ENCODE measurements at regions not wholly inside any gene's neighbourhood (a gene's known extent, or its start where the extent isn't known, plus 50 kb on each side); places are given as distances from the start of the nearest gene placed in this dataset.

GRCh38 chr2:103734911-103735310 lies 973.1 kb downstream of the TMEM182 start:
- DNase-seq (ENCODE audit: low spot score) = no peak
- no peak for FAIRE-seq

- FAIRE-seq (peak; percentile 94), DNase-seq (ENCODE audit: low spot score) (peak; percentile 57)
Observed at GRCh38 chr2:103738108-103738507, 976.3 kb downstream of the TMEM182 start.

- no peak for FAIRE-seq
- DNase-seq (ENCODE audit: low spot score) = peak; percentile 22
Observed at GRCh38 chr2:103738606-103739005, 976.8 kb downstream of the TMEM182 start.

- DNase-seq (ENCODE audit: low spot score) = no peak
- no peak for FAIRE-seq
Observed at GRCh38 chr2:103739186-103739585, 977.4 kb downstream of the TMEM182 start.

GRCh38 chr2:103739921-103740320 lies 978.1 kb downstream of the TMEM182 start:
- FAIRE-seq = no peak
- DNase-seq (ENCODE audit: low spot score) = no peak

GRCh38 chr2:103740631-103741030 lies 978.8 kb downstream of the TMEM182 start:
- no peak for DNase-seq (ENCODE audit: low spot score)
- FAIRE-seq = no peak

GRCh38 chr2:103743195-103743594 lies 981.4 kb downstream of the TMEM182 start:
- FAIRE-seq = no peak
- DNase-seq (ENCODE audit: low spot score) = no peak

GRCh38 chr2:103754530-103754929 lies 992.7 kb downstream of the TMEM182 start:
- no peak for DNase-seq (ENCODE audit: low spot score)
- no peak for FAIRE-seq

GRCh38 chr2:103773884-103774283 lies 1012.1 kb downstream of the TMEM182 start:
- FAIRE-seq = peak; percentile 96
- peak; percentile 79 for DNase-seq (ENCODE audit: low spot score)

- no peak for FAIRE-seq
- no peak for DNase-seq (ENCODE audit: low spot score)
Observed at GRCh38 chr2:103780088-103780702, 1018.4 kb downstream of the TMEM182 start.

- FAIRE-seq = no peak
- no peak for DNase-seq (ENCODE audit: low spot score)
Observed at GRCh38 chr2:103781313-103781712, 1019.5 kb downstream of the TMEM182 start.

GRCh38 chr2:103784261-103784660 lies 1022.4 kb downstream of the TMEM182 start:
- no peak for DNase-seq (ENCODE audit: low spot score)
- no peak for FAIRE-seq

GRCh38 chr2:103785432-103785831 lies 1023.6 kb downstream of the TMEM182 start:
- no peak for FAIRE-seq
- no peak for DNase-seq (ENCODE audit: low spot score)

- no peak for FAIRE-seq
Observed at GRCh38 chr2:103785956-103786355, 1024.1 kb downstream of the TMEM182 start.

GRCh38 chr2:103788389-103788788 lies 1026.6 kb downstream of the TMEM182 start:
- FAIRE-seq = no peak

More at GRCh38 chr2:103785956-103786355, 1024.1 kb downstream of the TMEM182 start:
- DNase-seq (ENCODE audit: low spot score) = no peak

GRCh38 chr2:103788951-103789350 lies 1027.1 kb downstream of the TMEM182 start:
- no peak for DNase-seq (ENCODE audit: low spot score)
- FAIRE-seq = no peak

More at GRCh38 chr2:103788389-103788788, 1026.6 kb downstream of the TMEM182 start:
- no peak for DNase-seq (ENCODE audit: low spot score)

- DNase-seq (ENCODE audit: low spot score) = peak; percentile 84
- peak; percentile 96 for FAIRE-seq
Observed at GRCh38 chr2:103789381-103790095, 1027.7 kb downstream of the TMEM182 start.

GRCh38 chr2:103792042-103792441 lies 1030.2 kb downstream of the TMEM182 start:
- no peak for DNase-seq (ENCODE audit: low spot score)
- no peak for FAIRE-seq

- FAIRE-seq = no peak
- DNase-seq (ENCODE audit: low spot score) = no peak
Observed at GRCh38 chr2:103798291-103798690, 1036.5 kb downstream of the TMEM182 start.

- DNase-seq (ENCODE audit: low spot score) (no peak), FAIRE-seq (no peak)
Observed at GRCh38 chr2:103804013-103804412, 1042.2 kb downstream of the TMEM182 start.

- no peak for FAIRE-seq
Observed at GRCh38 chr2:103805746-103806145, 1043.9 kb downstream of the TMEM182 start.

GRCh38 chr2:103808814-103809213 lies 1045.1 kb upstream of the POU3F3 start:
- DNase-seq (ENCODE audit: low spot score) = no peak
- FAIRE-seq = no peak

More at GRCh38 chr2:103805746-103806145, 1043.9 kb downstream of the TMEM182 start:
- peak; percentile 35 for DNase-seq (ENCODE audit: low spot score)

- DNase-seq (ENCODE audit: low spot score) = no peak
- no peak for FAIRE-seq
Observed at GRCh38 chr2:103809415-103809814, 1044.5 kb upstream of the POU3F3 start.
